ENCODE measurements at regions not wholly inside any gene's neighbourhood (a gene's known extent, or its start where the extent isn't known, plus 50 kb on each side); places are given as distances from the start of the nearest gene placed in this dataset.

DNA sequence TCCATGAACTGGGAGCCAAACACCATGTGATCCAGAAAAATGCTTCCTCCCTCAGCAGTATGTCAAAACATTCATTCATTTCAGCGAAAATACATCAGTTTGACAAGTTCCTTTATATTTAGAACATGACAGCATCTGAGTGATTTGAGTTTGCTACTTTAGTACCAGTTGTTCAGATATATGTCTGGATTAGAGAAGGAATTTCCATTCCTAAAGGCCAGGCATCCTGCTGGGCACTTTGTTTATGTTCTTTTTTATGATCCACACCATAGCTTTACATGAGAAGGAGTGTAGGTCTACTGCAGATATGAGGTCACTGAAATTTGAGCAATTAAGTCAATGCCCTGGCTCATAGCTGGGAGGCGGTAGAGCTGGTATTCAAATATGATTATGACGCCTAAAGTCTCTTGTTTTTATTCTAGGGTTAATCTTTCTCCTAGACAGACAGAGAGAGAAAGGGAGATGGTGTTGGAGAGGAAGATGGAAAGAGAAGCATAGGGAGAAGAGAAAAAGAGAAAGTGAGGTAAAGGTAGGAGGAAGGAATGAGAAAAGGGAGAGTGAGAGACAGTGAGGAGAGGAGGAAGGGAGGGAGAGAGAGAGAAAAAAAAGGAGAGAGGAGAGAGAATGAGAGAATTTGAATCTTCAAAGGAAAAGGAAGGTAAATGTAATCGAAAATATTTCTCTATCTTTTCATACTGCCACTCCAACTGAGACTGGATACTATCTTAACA lies 839.5 kb upstream of the FANCL start:
- DNase-seq (no peak), ATAC-seq (ENCODE audit: low read depth in 2 of 2) (no peak)

DNA sequence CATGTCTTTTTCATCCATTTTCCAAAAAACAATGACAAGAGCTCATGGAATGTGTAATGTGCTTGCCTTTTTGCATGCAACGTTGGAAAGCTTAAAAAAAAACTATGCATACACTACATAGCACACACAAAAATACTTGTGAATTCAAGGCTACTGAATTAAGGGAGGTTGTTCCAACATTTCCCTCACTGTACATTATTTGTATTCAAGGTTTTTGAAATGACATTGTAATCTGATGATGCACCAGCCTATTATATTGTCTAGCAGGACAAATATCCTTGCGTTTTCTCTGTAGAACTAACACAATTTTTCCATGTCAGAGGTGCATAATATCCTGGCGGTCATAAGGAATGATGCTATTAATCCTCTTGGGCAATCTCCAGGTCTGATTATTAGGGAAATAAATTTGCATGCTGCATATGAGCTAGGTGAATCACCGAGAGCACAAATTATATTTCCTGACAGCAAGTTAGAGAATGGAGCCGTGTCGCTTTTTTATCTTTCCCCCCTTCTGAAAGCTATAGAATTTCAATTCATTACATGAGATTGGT lies 836.9 kb upstream of the FANCL start:
- Mint-ChIP-seq H3K4me3 (no peak overlapping the region), H3K27ac (no peak overlapping the region), H3K36me3 (no peaks in the 10 kb centered on the region), H3K27me3 (no peaks in the 10 kb centered on the region), H3K9me3 (no peaks in the 10 kb centered on the region), H3K4me1 (no peaks in the 10 kb centered on the region)
- DNase-seq (no peak), ATAC-seq (ENCODE audit: low read depth in 2 of 2) (no peak)

More for the DNA sequence above, 839.5 kb upstream of the FANCL start:
- H3K27ac Mint-ChIP-seq = peak overlapping the region in 1 of 6 donors; percentile 55
- H3K4me3 Mint-ChIP-seq = no peak overlapping the region
- H3K9me3 Mint-ChIP-seq = no peaks in the 10 kb centered on the region
- no peaks in the 10 kb centered on the region for H3K27me3 Mint-ChIP-seq
- no peaks in the 10 kb centered on the region for H3K36me3 Mint-ChIP-seq
- no peaks in the 10 kb centered on the region for H3K4me1 Mint-ChIP-seq

DNA sequence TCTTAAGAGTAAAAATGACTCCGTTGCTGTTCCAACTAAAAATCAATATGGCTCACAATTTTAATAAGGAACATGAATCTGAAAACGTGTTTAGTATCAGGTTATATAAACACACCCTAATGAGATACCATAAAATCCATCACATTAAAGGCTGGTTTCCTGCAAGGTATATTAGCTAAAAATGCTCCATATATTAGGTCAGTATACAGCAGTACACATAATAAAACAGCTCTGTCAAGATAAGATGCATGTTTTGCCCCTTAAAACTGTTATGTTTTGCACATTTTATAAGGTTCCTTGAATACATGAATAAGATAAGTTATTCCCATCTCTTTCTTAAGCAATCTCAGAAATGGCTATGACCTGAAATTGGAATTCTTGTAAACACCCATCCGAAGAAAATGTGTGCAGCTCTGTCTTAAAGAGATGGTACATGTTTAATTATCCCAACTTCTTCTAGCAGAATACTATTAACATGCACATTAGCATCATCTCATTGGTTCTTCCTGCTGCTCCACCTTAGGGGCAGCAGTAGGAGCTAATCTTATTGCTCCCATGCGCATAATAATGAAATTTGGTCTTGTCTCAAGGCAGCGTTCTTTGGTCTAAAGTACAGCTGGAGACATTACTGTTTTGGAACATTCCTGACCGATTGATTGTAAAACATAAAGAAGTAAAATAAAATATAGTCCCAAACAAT lies 836.1 kb upstream of the FANCL start:
- H3K9me3 Mint-ChIP-seq = peaks cover under 1 to 7% (median 2%) of the 10 kb centered on the region in 7 donors
- H3K27ac Mint-ChIP-seq = no peak overlapping the region
- H3K4me1 Mint-ChIP-seq = no peaks in the 10 kb centered on the region
- H3K27me3 Mint-ChIP-seq = no peaks in the 10 kb centered on the region
- no peak overlapping the region for H3K4me3 Mint-ChIP-seq
- ATAC-seq (ENCODE audit: low read depth in 2 of 2) = no peak
- H3K36me3 Mint-ChIP-seq = no peaks in the 10 kb centered on the region
- no peak for DNase-seq

DNA sequence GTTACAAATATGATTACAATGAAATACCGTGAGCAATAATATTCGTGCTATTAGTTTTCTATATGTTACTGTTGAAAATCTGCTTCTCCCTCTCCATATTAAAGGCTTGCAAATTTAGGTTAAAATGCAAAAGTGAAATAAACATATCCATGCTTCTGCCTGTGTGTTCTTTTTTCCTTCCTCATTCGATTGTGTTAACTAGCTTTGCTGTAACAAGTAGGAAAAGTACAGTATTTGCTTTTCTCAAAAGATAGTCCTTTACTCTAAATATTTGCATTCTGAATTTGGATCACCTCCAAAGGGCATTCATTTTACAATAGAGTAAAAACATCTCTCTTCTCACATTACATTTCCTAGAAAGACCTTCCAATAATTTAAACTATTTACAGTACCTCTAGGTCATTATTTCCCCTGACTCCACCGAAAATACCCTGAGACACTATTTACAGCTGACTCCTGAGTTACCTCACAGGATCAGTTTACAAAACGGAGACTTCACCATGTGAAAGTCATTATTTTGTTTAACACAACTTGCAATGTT lies 835.0 kb upstream of the FANCL start:
- H3K36me3 Mint-ChIP-seq = peaks cover 0 to 5% of the 10 kb centered on the region in 2 donors
- ATAC-seq (ENCODE audit: low read depth in 2 of 2) = no peak
- no peak for DNase-seq
- no peaks in the 10 kb centered on the region for H3K27me3 Mint-ChIP-seq
- no peak overlapping the region for H3K4me3 Mint-ChIP-seq
- peaks cover 3 to 18% (median 9%) of the 10 kb centered on the region in 7 donors for H3K9me3 Mint-ChIP-seq
- H3K4me1 Mint-ChIP-seq = no peaks in the 10 kb centered on the region
- H3K27ac Mint-ChIP-seq = no peak overlapping the region

DNA sequence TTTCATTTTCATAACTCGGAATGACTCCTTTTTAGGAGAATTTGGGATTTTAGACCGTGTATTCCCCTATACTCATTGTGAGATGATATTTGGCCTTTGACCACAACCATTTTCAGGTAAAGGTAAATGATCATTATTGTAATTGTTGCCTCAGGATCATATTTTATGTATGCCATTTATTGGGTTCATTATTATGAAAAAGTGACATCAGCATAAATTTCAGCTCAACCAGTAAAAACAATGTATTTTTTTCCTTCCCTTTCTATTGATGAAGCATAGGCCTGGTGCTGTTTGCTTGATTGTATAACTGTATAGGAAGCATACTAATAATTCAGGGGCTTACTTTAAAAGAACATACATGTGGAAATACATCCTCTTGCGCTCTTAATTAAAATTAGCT lies 832.9 kb upstream of the FANCL start:
- H3K9me3 Mint-ChIP-seq = peaks cover 4 to 23% (median 11%) of the 10 kb centered on the region in 7 donors
- ATAC-seq (ENCODE audit: low read depth in 2 of 2) = no peak
- H3K4me3 Mint-ChIP-seq = no peak overlapping the region
- H3K4me1 Mint-ChIP-seq = no peaks in the 10 kb centered on the region
- peaks cover 0 to 10% of the 10 kb centered on the region in 2 donors for H3K36me3 Mint-ChIP-seq
- no peak for DNase-seq
- H3K27ac Mint-ChIP-seq = no peak overlapping the region
- H3K27me3 Mint-ChIP-seq = no peaks in the 10 kb centered on the region

DNA sequence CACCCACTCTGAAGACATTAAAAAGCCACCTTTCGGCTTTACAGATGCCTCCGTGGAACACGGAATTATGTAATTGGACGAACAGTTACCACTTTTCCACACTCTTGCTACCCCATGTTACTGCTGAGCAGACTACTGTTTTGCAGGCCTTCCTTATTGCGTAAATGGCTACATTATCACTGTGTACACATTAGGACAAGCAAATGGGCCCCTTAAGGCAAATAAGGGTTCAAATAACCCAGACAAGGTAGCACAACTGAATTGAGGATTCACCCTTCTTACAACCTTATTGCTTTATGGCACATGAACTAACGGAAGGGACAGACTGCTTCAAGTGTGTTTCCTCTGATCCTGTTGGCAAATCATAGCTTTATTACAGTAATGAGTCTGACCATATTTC lies 832.2 kb upstream of the FANCL start:
- H3K27me3 Mint-ChIP-seq = no peaks in the 10 kb centered on the region
- H3K36me3 Mint-ChIP-seq = peaks cover 0 to 10% of the 10 kb centered on the region in 2 donors
- no peaks in the 10 kb centered on the region for H3K4me1 Mint-ChIP-seq
- no peak overlapping the region for H3K27ac Mint-ChIP-seq
- DNase-seq = no peak
- no peak for ATAC-seq (ENCODE audit: low read depth in 2 of 2)
- no peak overlapping the region for H3K4me3 Mint-ChIP-seq
- H3K9me3 Mint-ChIP-seq = peaks cover 4 to 23% (median 11%) of the 10 kb centered on the region in 7 donors

DNA sequence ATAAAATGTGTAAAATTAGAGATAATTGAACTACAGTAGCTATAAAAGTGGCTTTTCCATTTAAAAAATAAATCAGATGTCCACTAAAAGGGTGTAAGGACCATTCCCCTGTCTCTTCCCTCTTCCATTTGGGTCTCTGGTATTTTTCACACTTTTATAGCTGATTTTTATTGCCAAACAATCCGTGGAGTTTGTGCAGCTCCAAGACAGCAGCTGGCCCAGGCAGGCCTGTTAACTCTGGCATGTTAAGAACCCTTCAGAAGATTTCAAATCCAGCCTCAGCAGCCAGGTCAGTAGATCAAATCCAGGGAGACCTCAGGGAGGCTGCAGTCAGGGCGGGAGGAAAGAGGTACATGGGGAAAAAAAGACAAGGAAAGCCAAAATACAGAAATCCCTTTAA lies 827.1 kb upstream of the FANCL start:
- no peak for ATAC-seq (ENCODE audit: low read depth in 2 of 2)
- no peak for DNase-seq
- Mint-ChIP-seq H3K27ac (no peak overlapping the region), H3K27me3 (no peaks in the 10 kb centered on the region), H3K9me3 (peaks cover 4 to 23% (median 11%) of the 10 kb centered on the region in 7 donors), H3K4me1 (no peaks in the 10 kb centered on the region), H3K4me3 (no peak overlapping the region), H3K36me3 (peaks cover 0 to 10% of the 10 kb centered on the region in 2 donors)

DNA sequence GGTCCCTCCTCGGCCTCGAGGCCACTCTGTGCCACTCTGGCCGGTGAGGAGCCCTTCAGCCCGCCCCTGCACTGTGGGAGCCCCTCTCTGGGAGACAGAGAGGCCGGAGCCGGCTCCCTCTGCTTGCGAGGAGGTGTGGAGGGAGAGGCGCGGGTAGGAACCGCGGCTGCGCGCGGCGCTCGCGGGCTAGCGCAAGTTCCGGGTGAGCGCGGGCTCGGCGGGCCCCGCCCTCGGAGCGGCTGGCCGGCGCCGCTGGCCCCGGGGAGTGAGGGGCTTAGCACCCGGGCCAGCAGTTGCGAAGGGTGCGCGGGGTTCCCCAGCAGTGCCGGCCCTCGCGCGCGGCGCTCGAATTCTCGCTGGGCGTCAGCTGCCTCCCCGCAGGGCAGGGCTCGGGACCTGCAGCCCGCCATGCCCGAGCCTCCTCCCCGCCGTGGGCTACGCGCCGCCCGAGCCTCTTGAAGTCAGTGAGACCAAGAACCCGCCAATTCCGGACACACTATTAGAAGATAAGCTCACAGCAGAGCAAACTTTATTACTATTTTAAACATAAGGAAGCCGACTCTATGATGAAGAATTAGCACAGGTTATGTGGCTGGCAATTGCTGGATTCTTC lies 825.8 kb upstream of the FANCL start:
- H3K4me1 Mint-ChIP-seq = no peaks in the 10 kb centered on the region
- peaks cover 0 to 10% of the 10 kb centered on the region in 2 donors for H3K36me3 Mint-ChIP-seq
- ATAC-seq (ENCODE audit: low read depth in 2 of 2) (no peak), DNase-seq (no peak)
- H3K27me3 Mint-ChIP-seq = no peaks in the 10 kb centered on the region
- H3K9me3 Mint-ChIP-seq = peaks cover 0 to 12% (median 7%) of the 10 kb centered on the region in 7 donors
- H3K4me3 Mint-ChIP-seq = no peak overlapping the region
- no peak overlapping the region for H3K27ac Mint-ChIP-seq

DNA sequence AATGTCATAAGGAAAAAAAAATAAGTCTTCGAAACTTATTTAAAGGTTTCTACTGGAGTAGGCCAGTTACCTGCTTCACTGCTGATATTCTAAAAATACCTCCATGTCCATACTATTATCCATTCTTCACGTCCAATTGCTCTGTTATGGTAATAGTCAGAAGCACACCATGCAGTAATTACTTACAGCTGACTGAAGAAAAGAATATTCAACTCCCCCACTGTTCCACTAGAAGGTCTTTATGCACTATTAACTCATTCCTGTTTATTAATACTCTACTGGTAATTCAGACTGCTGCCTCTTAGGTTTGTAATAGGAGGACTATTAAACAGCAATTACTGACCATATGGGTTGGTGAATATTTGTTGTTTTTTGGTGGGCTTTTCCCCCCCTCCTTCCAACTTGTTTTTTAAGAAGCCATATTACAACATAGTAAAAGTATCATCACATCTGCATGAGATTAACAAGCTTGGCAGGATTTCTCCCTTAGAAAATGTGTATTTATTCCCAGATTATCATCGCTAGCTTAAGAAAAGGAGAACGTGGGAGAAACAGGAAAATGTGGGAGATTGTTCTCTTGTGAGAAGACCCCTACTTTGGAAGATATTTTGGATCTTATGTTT lies 806.4 kb upstream of the FANCL start:
- Mint-ChIP-seq H3K4me1 (no peaks in the 10 kb centered on the region), H3K4me3 (no peak overlapping the region), H3K36me3 (no peaks in the 10 kb centered on the region), H3K9me3 (no peaks in the 10 kb centered on the region), H3K27me3 (peaks cover 0 to 16% (median 5%) of the 10 kb centered on the region in 3 donors), H3K27ac (no peak overlapping the region)
- ATAC-seq (ENCODE audit: low read depth in 2 of 2) (no peak), DNase-seq (no peak)

DNA sequence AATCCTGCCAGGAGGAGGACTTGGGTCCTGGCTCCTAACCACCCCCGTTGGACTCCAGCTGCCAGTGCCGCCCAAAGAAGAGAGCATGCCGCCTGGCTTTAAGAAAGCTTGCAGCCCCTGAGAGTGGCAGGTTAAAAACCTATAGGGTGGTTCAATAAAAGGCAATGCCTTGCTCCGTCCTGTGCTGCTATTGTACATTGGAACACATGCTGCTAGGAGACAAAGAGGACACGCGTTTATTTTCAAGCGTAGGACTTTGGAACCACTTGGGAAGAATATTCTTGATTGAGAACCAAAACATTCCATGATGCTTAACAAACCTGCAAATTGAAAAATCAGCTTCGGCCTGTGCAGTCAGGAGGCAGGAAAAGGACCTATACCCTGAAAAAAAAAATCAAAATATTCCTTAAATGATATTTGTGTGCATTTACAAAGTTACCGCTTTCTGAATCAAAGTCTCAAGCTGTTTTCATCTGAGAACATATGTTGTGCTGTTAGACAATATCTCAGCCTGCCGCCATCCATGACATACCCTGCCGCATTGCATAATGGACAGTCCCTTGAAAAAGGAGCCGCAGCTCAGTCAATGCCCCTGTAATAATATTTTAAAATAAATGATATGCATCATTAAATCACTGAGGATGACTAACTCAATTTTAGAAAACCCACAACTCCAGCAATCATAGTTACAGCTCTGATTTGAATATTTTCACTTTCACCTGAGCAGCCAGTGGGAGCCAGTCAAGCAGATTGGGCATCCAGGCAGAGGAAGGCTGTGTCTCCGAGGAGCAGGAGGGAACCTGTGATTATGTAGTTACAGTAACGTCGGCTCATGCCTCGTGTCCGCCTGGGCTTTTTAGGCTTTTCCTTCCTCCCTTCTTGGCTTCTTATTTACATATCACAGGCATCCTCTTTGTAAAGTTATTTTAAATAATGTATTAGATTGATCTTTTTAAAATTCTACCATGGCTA lies 805.6 kb upstream of the FANCL start:
- no peaks in the 10 kb centered on the region for H3K36me3 Mint-ChIP-seq
- H3K27me3 Mint-ChIP-seq = peaks cover 0 to 10% (median 5%) of the 10 kb centered on the region in 3 donors
- ATAC-seq (ENCODE audit: low read depth in 2 of 2) (no peak), DNase-seq (no peak)
- H3K9me3 Mint-ChIP-seq = no peaks in the 10 kb centered on the region
- no peak overlapping the region for H3K27ac Mint-ChIP-seq
- no peak overlapping the region for H3K4me3 Mint-ChIP-seq
- no peaks in the 10 kb centered on the region for H3K4me1 Mint-ChIP-seq

DNA sequence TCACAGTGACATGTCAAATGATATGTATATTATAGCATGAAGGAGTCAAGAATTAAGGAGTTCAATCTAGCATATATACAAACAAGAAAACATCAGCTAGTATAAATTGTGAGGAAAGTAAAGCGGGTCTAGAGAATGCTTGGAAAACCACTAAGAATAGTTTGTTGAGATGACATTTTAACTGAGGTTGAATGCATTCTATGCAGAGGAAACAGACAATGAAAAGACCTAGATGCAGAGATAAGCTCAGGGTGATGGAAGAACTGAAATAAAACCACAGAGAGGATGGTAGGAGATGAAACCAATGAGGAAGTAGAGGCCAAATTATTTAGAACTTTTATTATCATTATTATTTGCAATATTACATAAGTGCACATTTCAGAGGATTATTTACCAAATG lies 803.6 kb upstream of the FANCL start:
- no peaks in the 10 kb centered on the region for H3K36me3 Mint-ChIP-seq

DNA sequence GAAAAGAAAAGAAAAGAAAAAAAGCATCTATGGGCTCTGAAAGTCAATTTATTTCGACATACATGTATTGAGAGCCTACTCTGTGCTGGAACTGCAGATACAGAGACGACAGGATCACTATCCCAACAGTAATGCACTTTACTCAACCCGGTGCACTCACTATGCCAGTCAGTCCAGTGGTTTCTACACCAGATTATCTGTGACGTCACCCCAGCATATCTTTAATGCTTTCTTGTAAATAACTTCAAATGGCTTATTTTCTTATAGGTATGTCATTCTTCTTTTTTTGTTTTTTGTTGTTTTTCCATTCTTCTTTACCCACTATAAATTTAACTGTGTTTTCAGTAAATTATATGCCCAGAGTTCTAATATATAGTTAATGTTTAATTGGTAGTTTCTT lies 800.0 kb upstream of the FANCL start:
- Mint-ChIP-seq H3K4me1 (no peaks in the 10 kb centered on the region), H3K36me3 (no peaks in the 10 kb centered on the region), H3K27ac (no peak overlapping the region), H3K27me3 (no peaks in the 10 kb centered on the region), H3K4me3 (no peak overlapping the region), H3K9me3 (peaks cover 0 to 13% (median 7%) of the 10 kb centered on the region in 7 donors)
- ATAC-seq (ENCODE audit: low read depth in 2 of 2) = no peak
- DNase-seq = no peak

More for the DNA sequence above, 803.6 kb upstream of the FANCL start:
- no peak for ATAC-seq (ENCODE audit: low read depth in 2 of 2)
- no peaks in the 10 kb centered on the region for H3K9me3 Mint-ChIP-seq
- no peak for DNase-seq
- H3K4me1 Mint-ChIP-seq = no peaks in the 10 kb centered on the region
- H3K4me3 Mint-ChIP-seq = no peak overlapping the region
- no peak overlapping the region for H3K27ac Mint-ChIP-seq
- peaks cover 0 to 10% (median 0%) of the 10 kb centered on the region in 3 donors for H3K27me3 Mint-ChIP-seq

All from naive B cell (primary cell).